IMR-90 (cell line): ENCODE measurements at regions not wholly inside any gene's neighbourhood (a gene's known extent, or its start where the extent isn't known, plus 50 kb on each side); places are given as distances from the start of the nearest gene placed in this dataset.

Experiments used
- ATAC-seq: fragments of 200-7000 bp; cut with Tn5 transposase; 2 replicates; pipeline ENCODE4 v1.9.1; 2020; ENCODE audit warnings: low read depth, mild to moderate bottlenecking, moderate library complexity
- BruUV-seq: library from RNA; stranded (reverse); fragments of 400-500 nt; replicated peaks from 2 replicates; lab custom pipeline; 2021; lab: Mats Ljungman, UMichigan
- CTCF ChIA-PET: fragments of 300-600 bp; formaldehyde crosslinking; extraction: SDS; loops from one replicate; lab custom pipeline; 2021; ENCODE audit warnings: antibody characterized with exemption; lab: Yijun Ruan, JAX
- POLR2A ChIA-PET: fragments of 300-600 bp; sonication (Branson Sonifier 250); formaldehyde crosslinking; loops from one replicate; lab custom pipeline; 2022; ENCODE audit warnings: antibody characterized with exemption; ENCODE audit not compliant: unreplicated experiment; lab: Charles Lee
- DNase-seq: peaks from one replicate; pipeline ENCODE4 v3.0.0; 2013
- H2AFZ ChIP-seq: replicated peaks from 2 replicates; pipeline ENCODE3; 2013; ENCODE audit warnings: low read length, mild to moderate bottlenecking; ENCODE audit not compliant: poor library complexity
- H2AK5ac ChIP-seq: 2 replicates; pipeline ENCODE4 v1.6.1; 2013; ENCODE audit warnings: low read depth, low read length, inconsistent platforms
- H2AK9ac ChIP-seq: replicated peaks from 2 replicates; pipeline ENCODE3; 2013; ENCODE audit warnings: mild to moderate bottlenecking, low read depth, low read length, moderate library complexity; ENCODE audit not compliant: poor library complexity
- H2BK120ac ChIP-seq: 2 replicates; pipeline ENCODE4 v1.6.1; 2013; ENCODE audit warnings: low read depth, low read length, inconsistent platforms
- H2BK15ac ChIP-seq: 3 replicates; pipeline ENCODE4 v1.6.1; 2013; ENCODE audit warnings: low read depth, low read length, inconsistent platforms
- H2BK20ac ChIP-seq: 2 replicates; pipeline ENCODE4 v1.6.1; 2013; ENCODE audit warnings: low read depth, mild to moderate bottlenecking, inconsistent platforms, low read length, moderate library complexity
- H2BK5ac ChIP-seq: 2 replicates; pipeline ENCODE4 v1.6.1; 2013; ENCODE audit warnings: mild to moderate bottlenecking, low read depth, low read length, inconsistent platforms; ENCODE audit not compliant: poor library complexity, severe bottlenecking
- H3K14ac ChIP-seq: replicated peaks from 2 replicates; pipeline ENCODE4 v1.6.1; 2013; ENCODE audit warnings: low read depth, low read length, inconsistent platforms
- H3K18ac ChIP-seq: 2 replicates; pipeline ENCODE4 v1.6.1; 2013; ENCODE audit warnings: low read depth, low read length, control low read depth
- H3K23ac ChIP-seq: 2 replicates; pipeline ENCODE4 v1.6.1; 2013; ENCODE audit warnings: low read depth, low read length, inconsistent platforms
- H3K27ac ChIP-seq: 2 replicates; pipeline ENCODE4 v1.5.1; 2013; ENCODE audit warnings: mild to moderate bottlenecking, control low read depth, low read length; ENCODE audit not compliant: insufficient read depth
- H3K27me3 ChIP-seq: 2 replicates; pipeline ENCODE4 v1.6.1; 2013; ENCODE audit warnings: low read length; ENCODE audit not compliant: control insufficient read depth, insufficient read depth
- H3K36me3 ChIP-seq: 2 replicates; pipeline ENCODE4 v1.6.1; 2013; ENCODE audit warnings: low read length, mixed read lengths; ENCODE audit not compliant: control insufficient read depth, insufficient read depth
- H3K4ac ChIP-seq: 2 replicates; pipeline ENCODE4 v1.6.1; 2013; ENCODE audit warnings: low read depth, low read length, inconsistent platforms
- H3K4me1 ChIP-seq: 2 replicates; pipeline ENCODE4 v1.6.1; 2013; ENCODE audit warnings: low read length, mixed read lengths; ENCODE audit not compliant: control insufficient read depth, insufficient read depth
- H3K4me2 ChIP-seq: 2 replicates; pipeline ENCODE4 v1.6.1; 2013; ENCODE audit warnings: low read depth, mild to moderate bottlenecking, control low read depth, low read length, moderate library complexity
- H3K4me3 ChIP-seq: 2 replicates; pipeline ENCODE4 v1.5.1; 2013; ENCODE audit warnings: low read depth, mild to moderate bottlenecking, control low read depth, low read length, moderate library complexity; ENCODE audit not compliant: insufficient read depth
- H3K56ac ChIP-seq: 2 replicates; pipeline ENCODE4 v1.6.1; 2013; ENCODE audit warnings: low read length, inconsistent platforms; ENCODE audit not compliant: insufficient read depth; ENCODE audit errors: extremely low read depth
- H3K79me1 ChIP-seq, 2 experiments: 2 replicates each; pipeline ENCODE4 v1.6.1; 2013; ENCODE audit warnings: low read length in 2 of 2, inconsistent platforms in 1 of 2, low read depth in 1 of 2
- H3K9ac ChIP-seq: 2 replicates; pipeline ENCODE4 v1.6.1; 2013; ENCODE audit warnings: low read depth, low read length, control low read depth
- H3K9me1 ChIP-seq: 2 replicates; pipeline ENCODE4 v1.6.1; 2013; ENCODE audit warnings: low read length, inconsistent platforms; ENCODE audit not compliant: insufficient read depth
- H3K9me3 ChIP-seq: 2 replicates; pipeline ENCODE4 v1.6.1; 2013; ENCODE audit warnings: low read length; ENCODE audit not compliant: control insufficient read depth, insufficient read depth
- H4K20me1 ChIP-seq: 2 replicates; pipeline ENCODE4 v1.6.1; 2013; ENCODE audit warnings: low read length, inconsistent platforms; ENCODE audit not compliant: insufficient read depth
- H4K5ac ChIP-seq: 2 replicates; pipeline ENCODE4 v1.6.1; 2013; ENCODE audit warnings: mild to moderate bottlenecking, low read depth, low read length, control low read depth
- H4K8ac ChIP-seq, 2 experiments: 2 replicates each; pipeline ENCODE4 v1.6.1; 2013; ENCODE audit warnings: low read depth in 2 of 2, low read length in 2 of 2, control low read depth in 1 of 2, inconsistent platforms in 1 of 2
- H4K91ac ChIP-seq: 2 replicates; pipeline ENCODE4 v1.6.1; 2013; ENCODE audit warnings: low read depth, low read length, inconsistent platforms; ENCODE audit not compliant: insufficient read depth
- BHLHE40 ChIP-seq: fragments of 150-350 bp; IDR thresholded peaks from 2 replicates; pipeline ENCODE4 v1.6.1; 2016; ENCODE audit warnings: mild to moderate bottlenecking, low read depth, low read length
- CEBPB ChIP-seq: IDR thresholded peaks from 2 replicates; pipeline ENCODE4 v1.6.1; 2012; ENCODE audit warnings: low read depth, low read length, improper control_type of control experiment
- CHD1 ChIP-seq: IDR thresholded peaks from 2 replicates; pipeline ENCODE4 v1.6.1; 2012; ENCODE audit warnings: low read depth, low read length, improper control_type of control experiment
- ELK1 ChIP-seq: fragments of 150-350 bp; IDR thresholded peaks from 2 replicates; pipeline ENCODE4 v1.6.1; 2016; ENCODE audit warnings: low read depth, mild to moderate bottlenecking, low read length, moderate library complexity, borderline replicate concordance
- FOS ChIP-seq: fragments of 150-350 bp; IDR thresholded peaks from 2 replicates; pipeline ENCODE4 v1.6.1; 2016; ENCODE audit warnings: low read depth, low read length
- MAFK ChIP-seq: IDR thresholded peaks from 2 replicates; pipeline ENCODE4 v1.6.1; 2012; ENCODE audit warnings: low read depth, low read length, improper control_type of control experiment
- MXI1 ChIP-seq: IDR thresholded peaks from 2 replicates; pipeline ENCODE4 v1.6.1; 2012; ENCODE audit warnings: low read depth, mild to moderate bottlenecking, low read length, moderate library complexity, borderline replicate concordance
- RAD21 ChIP-seq: IDR thresholded peaks from 2 replicates; pipeline ENCODE4 v1.6.1; 2012; ENCODE audit warnings: low read length, improper control_type of control experiment
- RCOR1 ChIP-seq: IDR thresholded peaks from 2 replicates; pipeline ENCODE4 v1.6.1; 2012; ENCODE audit warnings: mild to moderate bottlenecking, low read length, improper control_type of control experiment; ENCODE audit not compliant: insufficient replicate concordance
- RFX5 ChIP-seq: IDR thresholded peaks from 2 replicates; pipeline ENCODE4 v1.8.0; 2012; ENCODE audit warnings: low read depth, mild to moderate bottlenecking, low read length, moderate library complexity
- USF2 ChIP-seq: fragments of 150-350 bp; IDR thresholded peaks from 2 replicates; pipeline ENCODE4 v1.6.1; 2017; ENCODE audit warnings: mild to moderate bottlenecking, antibody characterized with exemption, low read length, low read depth
- WGBS, 2 experiments: methylation state at CpG; one replicate each; pipeline versions ENCODE4 v1.1.5 to v1.1.7; 2013; ENCODE audit warnings: missing lambda C conversion rate in 2 of 2; ENCODE audit not compliant: insufficient read length in 1 of 2; ENCODE audit errors: extremely low coverage in 2 of 2; 5-methylcytosine and 5-hydroxymethylcytosine counted together
- dilution Hi-C: fragments of 300-500 bp; cut with HindIII; formaldehyde crosslinking; loops from one replicate; pipeline ENCODE4 v1.14.3; 2018; ENCODE audit warnings: low sequenced_read_pairs; ENCODE audit not compliant: unreplicated experiment
- in situ Hi-C: fragments of 300-500 bp; cut with MboI; formaldehyde crosslinking; loops from 3 replicates; pipeline ENCODE4 v1.14.3; 2019; ENCODE audit warnings: low sequenced_read_pairs, inconsistent platforms, mixed read lengths
- intact Hi-C: fragments of 100-400 bp; cut with micrococcal nuclease; formaldehyde crosslinking; loops from 2 replicates; pipeline ENCODE4 v1.10.0; 2022
- TF ChIP-seq, protein P1 (sequence below): conservative IDR thresholded peaks from 2 replicates; pipeline ENCODE4 v1.5.1; 2012; ENCODE audit warnings: mild to moderate bottlenecking, low read depth, low read length, improper control_type of control experiment

GRCh38 chr12:28827861-28828260, 321.2 kb upstream of the FAR2 start:
- H4K20me1 ChIP-seq: no peaks in the 10 kb centered on the region
- H2BK20ac ChIP-seq: no peak overlapping the region
- in situ Hi-C loops (no loop called here), intact Hi-C loops (no loop called here), dilution Hi-C loops (no loop called here)
- no peak overlapping the region for H3K4me2 ChIP-seq
- no peak overlapping the region for H3K23ac ChIP-seq
- no peak overlapping the region for H2BK120ac ChIP-seq
- H2AFZ ChIP-seq: no peak overlapping the region
- H2AK9ac ChIP-seq: no peak overlapping the region
- no peak overlapping the region for H4K5ac ChIP-seq
- no peak for ATAC-seq
- H3K27ac ChIP-seq: no peak overlapping the region
- H3K18ac ChIP-seq: no peak overlapping the region
- H2BK15ac ChIP-seq: no peak overlapping the region
- H3K4me3 ChIP-seq: no peak overlapping the region
- H3K14ac ChIP-seq: no peak overlapping the region
- ChIA-PET POLR2A (no interaction called here), CTCF (no interaction called here)
- no peak overlapping the region for H3K56ac ChIP-seq
- no peak for TF ChIP-seq MXI1
- no peak for TF ChIP-seq RFX5
- TF ChIP-seq CEBPB: no peak
- no peak for TF ChIP-seq RAD21
- TF ChIP-seq, protein P1, sequence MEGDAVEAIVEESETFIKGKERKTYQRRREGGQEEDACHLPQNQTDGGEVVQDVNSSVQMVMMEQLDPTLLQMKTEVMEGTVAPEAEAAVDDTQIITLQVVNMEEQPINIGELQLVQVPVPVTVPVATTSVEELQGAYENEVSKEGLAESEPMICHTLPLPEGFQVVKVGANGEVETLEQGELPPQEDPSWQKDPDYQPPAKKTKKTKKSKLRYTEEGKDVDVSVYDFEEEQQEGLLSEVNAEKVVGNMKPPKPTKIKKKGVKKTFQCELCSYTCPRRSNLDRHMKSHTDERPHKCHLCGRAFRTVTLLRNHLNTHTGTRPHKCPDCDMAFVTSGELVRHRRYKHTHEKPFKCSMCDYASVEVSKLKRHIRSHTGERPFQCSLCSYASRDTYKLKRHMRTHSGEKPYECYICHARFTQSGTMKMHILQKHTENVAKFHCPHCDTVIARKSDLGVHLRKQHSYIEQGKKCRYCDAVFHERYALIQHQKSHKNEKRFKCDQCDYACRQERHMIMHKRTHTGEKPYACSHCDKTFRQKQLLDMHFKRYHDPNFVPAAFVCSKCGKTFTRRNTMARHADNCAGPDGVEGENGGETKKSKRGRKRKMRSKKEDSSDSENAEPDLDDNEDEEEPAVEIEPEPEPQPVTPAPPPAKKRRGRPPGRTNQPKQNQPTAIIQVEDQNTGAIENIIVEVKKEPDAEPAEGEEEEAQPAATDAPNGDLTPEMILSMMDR: no peak
- no peak for TF ChIP-seq CHD1
- no peak for TF ChIP-seq BHLHE40
- no peak for TF ChIP-seq MAFK
- no peak for TF ChIP-seq ELK1
- no peak for TF ChIP-seq USF2
- no peak for TF ChIP-seq RCOR1
- TF ChIP-seq FOS: no peak
- no peaks in the 10 kb centered on the region for H3K4me1 ChIP-seq
- no peaks in the 10 kb centered on the region; the same call in 1 of the 2 replicates for H3K27me3 ChIP-seq
- H3K4ac ChIP-seq: no peak overlapping the region
- no peak overlapping the region for H4K91ac ChIP-seq
- H4K8ac ChIP-seq: no peak overlapping the region
- no peaks in the 10 kb centered on the region for H3K79me1 ChIP-seq
- no TSS peak for BruUV-seq
- no peaks in the 10 kb centered on the region for H3K36me3 ChIP-seq
- DNase-seq: no peak
- no peak overlapping the region for H2AK5ac ChIP-seq
- H2BK5ac ChIP-seq: no peak overlapping the region
- no peaks in the 10 kb centered on the region for H3K9me3 ChIP-seq
- H3K9ac ChIP-seq: no peak overlapping the region
- H3K9me1 ChIP-seq: no peaks in the 10 kb centered on the region
- no CpG with 5 or more reads among the region's 3 CpGs for WGBS, 2 experiments
